ENCODE measurements at regions not wholly inside any gene's neighbourhood (a gene's known extent, or its start where the extent isn't known, plus 50 kb on each side); places are given as distances from the start of the nearest gene placed in this dataset.
"Not testable (repeated sequence)": the region's sequence is repeated elsewhere in the genome, so short reads cannot be mapped to it uniquely, and the experiment has no call there.

DNA sequence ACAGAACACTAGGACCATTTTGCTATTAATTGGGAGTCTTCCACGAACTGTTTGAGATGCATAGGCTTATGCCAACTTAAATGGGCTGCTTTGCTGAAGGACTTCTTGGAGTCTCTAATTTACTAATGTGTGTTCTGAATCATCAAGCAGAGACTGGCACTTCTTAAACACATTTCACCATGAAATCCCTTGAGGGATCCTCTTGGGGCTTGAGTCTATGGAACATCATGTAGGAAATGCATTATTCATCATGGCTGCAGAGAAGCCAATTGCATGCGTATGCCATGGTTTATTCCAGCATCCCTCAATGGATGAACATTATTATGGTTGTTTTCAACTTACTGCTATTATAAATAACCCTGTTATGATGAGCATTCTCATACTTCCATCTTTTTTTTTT, 73.4 kb downstream of the FGD2 start:
- DNase-seq (ENCODE audit: low read depth, low spot score), result no peak

- no peak for DNase-seq (ENCODE audit: low read depth, low spot score)
Measured at GRCh38 chr6:37081042-37081607, 75.7 kb downstream of the FGD2 start.

DNA sequence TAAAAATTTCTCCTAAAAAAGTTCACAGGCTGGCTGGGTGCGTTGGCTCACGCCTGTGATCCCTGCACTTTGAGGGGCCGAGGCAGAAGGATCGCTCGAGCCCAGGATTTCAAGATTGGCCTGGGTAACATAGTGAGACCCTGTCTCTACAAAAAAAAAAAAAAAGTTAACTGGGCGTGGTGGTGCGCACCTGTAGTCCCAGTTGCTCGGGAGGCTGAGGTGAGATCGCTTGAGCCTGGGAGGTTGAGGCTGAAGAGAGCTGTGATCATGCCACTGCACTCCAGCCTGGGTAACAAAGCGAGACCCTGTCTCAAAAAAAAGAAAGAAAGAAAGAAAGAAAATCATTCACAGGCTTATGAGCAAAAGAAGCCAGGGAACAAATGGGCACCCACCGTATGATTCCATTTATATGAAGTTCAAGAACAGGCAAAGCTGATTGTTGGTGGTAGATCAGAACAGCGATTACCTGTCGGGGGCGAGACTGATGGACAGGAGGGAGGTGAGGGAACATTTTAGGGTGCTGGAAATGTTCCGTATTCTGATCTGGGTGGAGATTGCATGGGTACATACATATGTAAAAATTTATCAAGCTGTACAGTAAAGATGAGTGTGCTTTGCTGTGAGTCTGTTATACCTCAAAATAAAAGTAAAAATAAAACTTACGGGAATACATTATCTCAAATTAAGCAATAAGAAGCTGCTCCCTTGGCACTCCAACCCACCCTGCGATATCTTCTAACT, 77.1 kb downstream of the FGD2 start:
- no peak for DNase-seq (ENCODE audit: low read depth, low spot score)

- no peak for DNase-seq (ENCODE audit: low read depth, low spot score)
Measured at GRCh38 chr6:37083243-37084138, 78.0 kb downstream of the FGD2 start.

DNA sequence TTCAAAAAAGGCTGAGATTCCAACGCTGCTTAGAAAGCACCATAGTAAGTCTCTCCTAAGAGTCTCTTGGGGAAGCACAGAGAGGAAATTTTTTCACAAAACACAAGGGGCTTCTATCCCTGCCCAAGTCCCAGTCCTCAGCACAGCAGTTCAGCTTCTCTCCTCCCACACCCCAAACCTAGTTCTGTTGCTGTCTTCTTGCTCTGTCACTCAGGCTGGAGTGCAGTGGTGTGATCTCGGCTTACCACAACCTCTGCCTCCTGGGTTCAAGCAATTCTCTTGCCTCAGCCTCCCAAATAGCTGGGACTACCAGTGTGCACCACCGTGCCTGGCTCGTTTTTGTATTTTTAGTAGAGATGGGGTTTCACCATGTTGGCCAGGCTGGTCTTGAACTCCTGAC, 79.2 kb downstream of the FGD2 start:
- DNase-seq (ENCODE audit: low read depth, low spot score), result not testable (repeated sequence)

GRCh38 chr6:37085198-37085597, 79.7 kb downstream of the FGD2 start:
- no peak for DNase-seq (ENCODE audit: low read depth, low spot score)

- DNase-seq (ENCODE audit: low read depth, low spot score), result no peak
Measured at GRCh38 chr6:37088897-37089296, 81.1 kb upstream of the PIM1 start.

DNA sequence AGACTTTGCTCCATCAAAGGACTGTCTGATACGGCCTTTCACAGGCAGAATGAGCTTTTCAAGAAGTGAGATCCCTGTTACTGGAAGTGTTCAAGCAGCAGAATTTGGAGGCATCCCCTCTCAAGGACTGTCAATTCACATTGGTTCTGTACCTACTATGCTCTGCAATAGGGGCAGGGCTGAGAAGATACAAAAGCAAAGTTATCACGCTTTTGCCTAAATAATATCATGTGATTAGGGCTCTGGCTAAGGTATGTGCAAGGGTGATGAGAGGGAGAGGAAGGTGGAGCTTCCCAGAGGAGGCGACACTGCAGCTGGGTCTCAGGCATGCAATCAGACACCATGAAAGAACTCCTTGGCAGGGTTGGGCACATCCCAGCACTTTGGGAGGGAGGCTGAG, 80.2 kb upstream of the PIM1 start:
- no peak for DNase-seq (ENCODE audit: low read depth, low spot score)

DNA sequence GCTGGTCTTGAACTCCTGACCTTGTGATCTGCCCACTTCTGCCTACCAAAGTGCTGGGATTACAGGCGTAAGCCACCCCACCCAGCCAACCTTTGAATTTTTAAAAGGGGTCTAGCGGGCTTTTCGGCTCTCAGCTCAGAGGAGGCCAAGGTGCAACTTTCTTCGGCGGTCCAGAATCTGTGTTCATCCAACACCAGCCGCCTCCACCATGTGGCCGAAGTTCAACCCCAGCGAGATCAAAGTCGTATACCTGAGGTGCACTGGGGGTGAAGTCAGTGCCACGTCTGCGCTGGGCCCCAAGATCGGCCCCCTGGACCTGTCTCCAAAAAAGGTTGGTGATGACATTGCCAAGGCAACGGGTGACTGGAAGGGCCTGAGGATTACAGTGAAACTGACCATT, 78.8 kb upstream of the PIM1 start:
- not testable (repeated sequence) for DNase-seq (ENCODE audit: low read depth, low spot score)

DNA sequence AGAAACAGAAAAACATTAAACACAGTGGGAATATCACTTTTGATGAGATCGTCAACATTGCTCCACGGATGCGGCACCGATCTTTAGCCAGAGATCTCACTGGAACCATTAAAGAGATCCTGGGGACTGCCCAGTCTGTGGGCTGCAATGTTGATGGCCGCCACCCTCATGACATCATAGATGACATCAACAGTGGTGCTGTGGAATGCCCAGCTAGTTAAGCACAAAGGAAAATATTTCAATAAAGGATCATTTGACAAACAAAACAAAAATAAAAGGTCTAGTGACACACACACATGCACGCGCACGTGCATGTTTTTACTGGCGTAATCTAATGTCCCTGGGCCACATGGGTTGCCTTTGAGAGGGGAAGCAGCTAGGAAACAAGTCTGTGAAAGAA, 78.4 kb upstream of the PIM1 start:
- not testable (repeated sequence) for DNase-seq (ENCODE audit: low read depth, low spot score)

DNA sequence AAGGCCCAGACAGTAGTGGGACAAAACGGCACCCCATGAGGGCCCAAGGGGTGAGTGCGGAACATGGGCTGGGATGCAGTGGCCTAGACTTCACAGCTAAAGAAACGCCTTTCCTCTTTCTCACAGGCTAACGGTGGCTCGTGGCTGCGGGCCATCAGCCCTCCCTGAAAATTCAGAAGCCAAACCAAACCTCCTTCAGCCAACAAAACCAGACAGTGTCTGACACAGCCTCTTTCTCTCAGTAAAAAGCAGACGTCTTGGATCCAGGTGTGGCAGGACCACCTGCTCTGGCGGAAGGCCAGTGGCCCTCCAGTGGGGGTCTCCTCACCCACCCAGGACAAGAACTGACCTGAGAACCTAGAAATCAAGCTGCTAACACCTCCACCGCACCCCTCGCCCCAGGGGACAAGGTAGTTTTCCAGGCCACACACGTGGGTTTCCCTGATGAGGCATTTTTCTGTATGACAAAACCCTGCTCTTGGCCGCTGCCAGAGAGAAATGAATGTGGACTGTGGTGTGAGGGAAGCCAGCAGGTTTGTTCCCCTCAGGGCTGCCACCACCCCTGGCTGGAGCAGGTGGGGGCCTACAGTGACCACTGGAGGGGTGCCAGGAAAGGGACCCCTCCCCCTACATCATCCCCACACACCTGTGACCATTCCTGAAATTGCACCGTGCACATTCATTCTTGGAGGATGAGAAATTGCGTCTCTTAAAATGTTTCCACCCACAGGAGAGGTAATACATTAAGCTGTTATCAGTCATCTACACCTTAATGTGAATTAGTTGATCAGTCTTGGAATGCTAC, 76.8 kb upstream of the PIM1 start:
- no peak for DNase-seq (ENCODE audit: low read depth, low spot score)

DNA sequence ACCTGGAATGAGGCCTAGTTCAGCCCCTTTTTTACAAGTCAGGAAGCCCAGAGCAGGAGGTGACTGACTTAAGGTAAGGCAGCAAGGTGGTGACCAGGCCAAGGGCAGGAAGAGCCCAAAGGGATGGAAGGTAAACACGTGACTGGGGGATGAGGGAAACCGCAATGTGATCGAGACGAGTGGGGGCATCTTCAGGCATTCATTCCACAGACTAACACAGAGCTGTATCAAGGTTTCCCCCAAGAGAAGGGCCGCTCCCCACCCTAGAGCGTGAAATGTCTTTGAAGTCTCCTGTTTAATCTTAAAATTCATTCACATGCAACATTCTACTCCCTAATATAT, 76.3 kb upstream of the PIM1 start:
- no peak for DNase-seq (ENCODE audit: low read depth, low spot score)

DNA sequence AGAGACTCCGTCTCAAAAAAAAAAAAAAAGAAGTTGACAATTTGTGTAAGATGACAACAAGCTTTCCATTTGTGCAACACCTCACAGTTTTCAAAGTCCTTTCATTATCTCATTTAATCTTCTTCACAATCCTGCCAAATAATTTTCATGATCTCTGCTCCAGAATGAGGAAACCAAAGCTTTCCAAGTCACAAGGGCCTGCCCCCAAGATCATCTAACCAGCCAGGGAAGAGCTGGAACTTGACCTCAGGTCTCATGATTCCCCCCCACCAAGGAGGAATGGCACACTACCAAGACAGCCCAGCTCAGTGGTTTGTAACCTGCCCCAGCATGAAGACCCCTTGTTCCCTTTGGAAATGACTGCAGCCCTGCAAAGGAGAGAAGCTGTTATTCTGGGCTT, 74.0 kb upstream of the PIM1 start:
- DNase-seq (ENCODE audit: low read depth, low spot score), result no peak

DNA sequence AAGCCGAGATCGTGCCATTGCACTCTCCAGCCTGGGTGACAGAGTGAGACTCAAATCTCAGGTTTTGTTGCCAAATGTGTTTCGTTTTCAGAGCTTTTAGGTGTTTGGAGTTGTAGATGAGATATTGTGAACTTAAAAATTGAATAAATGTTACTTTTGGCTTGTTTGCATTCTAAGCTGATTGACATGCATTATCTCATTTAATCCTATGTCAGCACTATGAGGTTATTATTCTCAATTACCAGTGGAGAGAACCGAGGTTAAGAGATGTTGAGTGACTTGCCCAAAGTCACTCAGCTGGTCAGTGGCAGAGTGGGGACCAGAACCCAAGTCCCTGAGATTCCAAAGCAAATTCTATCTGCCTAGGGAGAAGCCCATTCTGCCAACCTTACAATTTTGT, 72.6 kb upstream of the PIM1 start:
- DNase-seq (ENCODE audit: low read depth, low spot score), result no peak

DNA sequence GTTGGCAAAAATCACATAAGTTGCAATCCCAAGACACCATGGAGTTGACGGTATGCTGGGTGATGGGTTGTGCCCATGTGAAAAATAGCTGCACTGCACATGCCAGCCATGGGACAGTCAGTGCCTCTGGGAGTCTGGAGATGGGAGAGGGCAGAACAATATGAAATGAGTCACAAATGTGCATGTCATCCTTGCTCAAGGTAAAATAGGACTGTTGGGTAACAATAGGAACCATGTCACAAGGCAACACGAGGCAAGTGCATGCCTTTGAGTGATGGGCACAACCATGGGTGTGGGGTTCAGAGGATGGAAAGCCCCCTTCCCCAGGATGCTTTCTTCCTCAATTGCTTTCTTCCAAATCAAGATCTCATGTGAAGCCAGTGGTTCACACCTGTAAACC, 70.5 kb upstream of the PIM1 start:
- DNase-seq (ENCODE audit: low read depth, low spot score), result no peak

- DNase-seq (ENCODE audit: low read depth, low spot score), result no peak
Measured at GRCh38 chr6:37100745-37101144, 69.2 kb upstream of the PIM1 start.

GRCh38 chr6:37101991-37102298, 68.0 kb upstream of the PIM1 start:
- no peak for DNase-seq (ENCODE audit: low read depth, low spot score)

GRCh38 chr6:37102299-37103168, 67.4 kb upstream of the PIM1 start:
- DNase-seq (ENCODE audit: low read depth, low spot score), result peak; percentile 54

- DNase-seq (ENCODE audit: low read depth, low spot score), result peak; percentile 3
Measured at GRCh38 chr6:37103169-37104039, 66.5 kb upstream of the PIM1 start.

GRCh38 chr6:37104824-37105147, 65.2 kb upstream of the PIM1 start:
- no peak for DNase-seq (ENCODE audit: low read depth, low spot score)
